ENCODE measurements at regions not wholly inside any gene's neighbourhood (a gene's known extent, or its start where the extent isn't known, plus 50 kb on each side); places are given as distances from the start of the nearest gene placed in this dataset.
A peak's percentile ranks its signal among the peaks of the same experiment; 100 is the strongest.

GRCh38 chr2:176471949-176472348 lies 202.7 kb downstream of the MTX2 start:
- Histone ChIP-seq H3K79me2 (ENCODE audit: low read length) (no peaks in the 10 kb centered on the region), H3K9me3 (ENCODE audit: low read length) (no peaks in the 10 kb centered on the region), H3K9ac (ENCODE audit: low read length) (no peak overlapping the region), H3F3A (ENCODE audit: low read length, unreplicated experiment) (no peaks in the 10 kb centered on the region), H3K9me2 (replicated peaks; ENCODE audit: low read length) (no peaks in the 10 kb centered on the region), H3K4me1 (ENCODE audit: insufficient read depth, low read length) (peaks cover 9% of the 10 kb centered on the region; the same call in 1 of the 2 replicates), H3K36me3 (ENCODE audit: low read depth, low read length) (no peaks in the 10 kb centered on the region), H4K20me1 (ENCODE audit: low read length) (no peaks in the 10 kb centered on the region), H2AFZ (ENCODE audit: low read length) (peak overlapping the region; percentile 19; the same call in 1 of the 2 replicates), H3K27ac (ENCODE audit: low read length) (no peak overlapping the region), H3K4me2 (ENCODE audit: low read length) (no peak overlapping the region), H3K4me3 (ENCODE audit: low read length) (no peak overlapping the region), H3K27me3 (ENCODE audit: low read length) (no peaks in the 10 kb centered on the region)
- ATAC-seq = no peak
- POLR2A ChIA-PET (ENCODE audit: unreplicated experiment) = no interaction called here
- no peak for DNase-seq
- TF ChIP-seq CTCF (conservative IDR thresholded peaks at IDR 0.05; ENCODE audit: low read depth, low read length) (no peak), EZH2phosphoT487 (IDR thresholded peaks at IDR 0.05; ENCODE audit: borderline replicate concordance, low read length) (no peak), EZH2 (IDR thresholded peaks at IDR 0.05; ENCODE audit: low read length, unreplicated experiment) (no peak)
- no TSS peak for BruUV-seq (replicated peaks)
- intact Hi-C loops (cut with micrococcal nuclease) = no loop called here
- CTCF ChIA-PET = no interaction called here

- POLR2A ChIA-PET (ENCODE audit: unreplicated experiment) = no interaction called here
- Histone ChIP-seq H3K4me1 (ENCODE audit: insufficient read depth, low read length) (peaks cover 8% of the 10 kb centered on the region; the same call in 1 of the 2 replicates), H3K9me3 (ENCODE audit: low read length) (no peaks in the 10 kb centered on the region), H3K9me2 (replicated peaks; ENCODE audit: low read length) (no peaks in the 10 kb centered on the region), H3F3A (ENCODE audit: low read length, unreplicated experiment) (no peaks in the 10 kb centered on the region), H2AFZ (ENCODE audit: low read length) (no peak overlapping the region), H3K4me3 (ENCODE audit: low read length) (no peak overlapping the region), H3K27ac (ENCODE audit: low read length) (no peak overlapping the region), H3K9ac (ENCODE audit: low read length) (no peak overlapping the region), H3K27me3 (ENCODE audit: low read length) (no peaks in the 10 kb centered on the region), H3K36me3 (ENCODE audit: low read depth, low read length) (no peaks in the 10 kb centered on the region), H3K79me2 (ENCODE audit: low read length) (no peaks in the 10 kb centered on the region), H4K20me1 (ENCODE audit: low read length) (no peaks in the 10 kb centered on the region), H3K4me2 (ENCODE audit: low read length) (peak overlapping the region; percentile 9; the same call in 1 of the 2 replicates)
- no peak for TF ChIP-seq EZH2phosphoT487 (IDR thresholded peaks at IDR 0.05; ENCODE audit: borderline replicate concordance, low read length)
- no peak for TF ChIP-seq EZH2 (IDR thresholded peaks at IDR 0.05; ENCODE audit: low read length, unreplicated experiment)
- TF ChIP-seq CTCF (conservative IDR thresholded peaks at IDR 0.05; ENCODE audit: low read depth, low read length) = no peak
- CTCF ChIA-PET = no interaction called here
- ATAC-seq (no peak), DNase-seq (no peak)
- intact Hi-C loops (cut with micrococcal nuclease) = no loop called here
- BruUV-seq (replicated peaks) = no TSS peak
Measured at GRCh38 chr2:176473177-176473576, 203.9 kb downstream of the MTX2 start.

GRCh38 chr2:176473851-176474250 lies 204.6 kb downstream of the MTX2 start:
- Histone ChIP-seq H3K4me1 (ENCODE audit: insufficient read depth, low read length) (peaks cover under 1% of the 10 kb centered on the region; the same call in 1 of the 2 replicates), H3K79me2 (ENCODE audit: low read length) (no peaks in the 10 kb centered on the region), H3K9me3 (ENCODE audit: low read length) (no peaks in the 10 kb centered on the region), H4K20me1 (ENCODE audit: low read length) (no peaks in the 10 kb centered on the region), H3K9ac (ENCODE audit: low read length) (no peak overlapping the region), H3K4me3 (ENCODE audit: low read length) (no peak overlapping the region), H3K27ac (ENCODE audit: low read length) (no peak overlapping the region), H3K27me3 (ENCODE audit: low read length) (no peaks in the 10 kb centered on the region), H3K36me3 (ENCODE audit: low read depth, low read length) (no peaks in the 10 kb centered on the region), H3K9me2 (replicated peaks; ENCODE audit: low read length) (no peaks in the 10 kb centered on the region), H3F3A (ENCODE audit: low read length, unreplicated experiment) (no peaks in the 10 kb centered on the region), H3K4me2 (ENCODE audit: low read length) (no peak overlapping the region), H2AFZ (ENCODE audit: low read length) (no peak overlapping the region)
- no TSS peak for BruUV-seq (replicated peaks)
- TF ChIP-seq CTCF (conservative IDR thresholded peaks at IDR 0.05; ENCODE audit: low read depth, low read length) (no peak), EZH2 (IDR thresholded peaks at IDR 0.05; ENCODE audit: low read length, unreplicated experiment) (no peak), EZH2phosphoT487 (IDR thresholded peaks at IDR 0.05; ENCODE audit: borderline replicate concordance, low read length) (no peak)
- ChIA-PET CTCF (no interaction called here), POLR2A (ENCODE audit: unreplicated experiment) (no interaction called here)
- no peak for ATAC-seq
- intact Hi-C loops (cut with micrococcal nuclease) = no loop called here
- no peak for DNase-seq
